ENCODE measurements at regions not wholly inside any gene's neighbourhood (a gene's known extent, or its start where the extent isn't known, plus 50 kb on each side); places are given as distances from the start of the nearest gene placed in this dataset.

DNA sequence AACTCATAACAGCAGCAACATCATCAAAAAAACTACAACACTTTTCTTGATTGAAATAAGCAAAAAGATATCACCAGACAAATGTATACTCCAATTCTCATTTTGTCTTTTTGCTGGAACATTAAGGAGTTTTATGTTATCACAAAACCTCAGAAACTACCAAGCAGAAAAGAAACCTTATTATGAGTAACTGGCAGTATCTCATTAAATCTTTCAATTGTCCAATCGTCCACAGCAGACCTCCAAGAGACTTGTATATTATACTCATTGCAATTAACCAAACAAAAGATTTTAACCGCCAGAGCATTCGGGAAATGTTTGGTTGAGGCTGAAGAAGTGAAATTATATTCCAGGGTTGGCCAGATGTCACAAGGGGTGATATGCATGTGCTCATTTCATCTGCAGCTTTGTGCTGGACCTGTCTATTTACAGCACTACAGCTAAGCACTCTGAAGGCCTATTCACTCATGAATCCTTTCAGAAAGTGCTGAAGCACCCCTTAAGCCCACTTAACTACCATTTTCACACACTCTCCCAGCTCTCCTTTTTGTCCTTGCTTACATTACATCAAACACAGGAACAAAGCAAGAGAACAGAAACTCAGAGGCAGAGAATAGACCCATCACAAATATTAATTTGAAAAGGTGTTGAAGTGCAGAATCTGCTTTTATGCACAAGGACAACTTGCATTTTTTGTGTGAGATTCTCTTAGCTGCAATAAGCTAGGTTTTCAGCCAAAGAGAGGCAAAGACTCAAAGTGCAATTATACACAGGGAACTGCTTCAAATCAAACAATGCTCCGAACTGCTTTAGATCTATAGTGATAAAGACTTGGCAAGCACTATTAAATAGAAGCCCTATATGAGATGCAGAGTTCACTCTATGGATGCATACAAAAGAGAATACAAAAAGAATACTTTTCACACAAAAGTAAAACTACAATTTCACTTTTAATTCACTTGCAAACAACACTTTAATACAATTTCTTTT, 150.4 kb upstream of the POU5F2 start:
- TF ChIP-seq POLR2A (IDR thresholded peaks at IDR 0.05): no peak
- TF ChIP-seq CTCF (IDR thresholded peaks at IDR 0.05): no peak
